ENCODE measurements at regions not wholly inside any gene's neighbourhood (a gene's known extent, or its start where the extent isn't known, plus 50 kb on each side); places are given as distances from the start of the nearest gene placed in this dataset.

GRCh38 chr2:59658906-59659635, 894.4 kb downstream of the BCL11A start:
- no peak for TF ChIP-seq CTCF (IDR thresholded peaks at IDR 0.05; ENCODE audit: control extremely low read depth in 1 of 3, insufficient read depth in 1 of 3, low read depth in 1 of 3, low read length in 3 of 3)
- no peak for TF ChIP-seq POLR2A (IDR thresholded peaks at IDR 0.05; ENCODE audit: control extremely low read depth in 1 of 2, low read depth in 2 of 2, low read length in 2 of 2)
- no peak for TF ChIP-seq RNF2 (IDR thresholded peaks at IDR 0.05; ENCODE audit: borderline replicate concordance, low read depth, low read length, missing control alignments, poor library complexity, severe bottlenecking)
- TF ChIP-seq JUN (IDR thresholded peaks at IDR 0.05; ENCODE audit: low read depth, low read length): no peak
- TF ChIP-seq EP300 (IDR thresholded peaks at IDR 0.05; ENCODE audit: borderline replicate concordance in 1 of 2, low read depth in 2 of 2, low read length in 2 of 2): no peak
- TF ChIP-seq FOSL1 (IDR thresholded peaks at IDR 0.05; ENCODE audit: insufficient read depth, low read depth, low read length): no peak
- no peak for TF ChIP-seq TAF1 (IDR thresholded peaks at IDR 0.05; ENCODE audit: low read depth, low read length)
- no peak for TF ChIP-seq NRF1 (IDR thresholded peaks at IDR 0.05; ENCODE audit: low read depth, low read length)
- no peak for TF ChIP-seq POLR2AphosphoS5 (IDR thresholded peaks at IDR 0.05; ENCODE audit: low read depth, low read length)
- TF ChIP-seq TEAD4 (IDR thresholded peaks at IDR 0.05; ENCODE audit: low read depth, low read length): no peak
- no peak for TF ChIP-seq RXRA (IDR thresholded peaks at IDR 0.05; ENCODE audit: insufficient read depth, low read depth, low read length)
- TF ChIP-seq EZH2 (IDR thresholded peaks at IDR 0.05; ENCODE audit: low read depth, low read length, severe bottlenecking): no peak
- TF ChIP-seq JUND (IDR thresholded peaks at IDR 0.05; ENCODE audit: low read length): no peak
- no peak for TF ChIP-seq CBX8 (IDR thresholded peaks at IDR 0.05; ENCODE audit: borderline replicate concordance, low read depth, low read length)
